Hematopoietic multipotent progenitor cell (in vitro differentiated cells): ENCODE measurements at regions not wholly inside any gene's neighbourhood (a gene's known extent, or its start where the extent isn't known, plus 50 kb on each side); places are given as distances from the start of the nearest gene placed in this dataset.

ENCODE experiments used
- DNase-seq, 3 donors: peaks; one replicate each; pipeline ENCODE4 v3.0.0-alpha.2; 2011 to 2015; ENCODE audit warnings: low read depth in 2 of 3, low spot score in 2 of 3

- no peak for DNase-seq
Observed at GRCh38 chr2:160630801-160631590, 137.4 kb upstream of the RBMS1 start.

- DNase-seq, result no peak
Observed at GRCh38 chr2:160632084-160632975, 138.7 kb upstream of the RBMS1 start.

- no peak for DNase-seq
Observed at GRCh38 chr2:160634436-160634835, 140.8 kb upstream of the RBMS1 start.

GRCh38 chr2:160635488-160635887 is 141.9 kb upstream of the RBMS1 start:
- DNase-seq, result no peak

GRCh38 chr2:160639472-160639871 is 145.9 kb upstream of the RBMS1 start:
- no peak for DNase-seq

- DNase-seq, result no peak
Observed at GRCh38 chr2:160646684-160647444, 153.3 kb upstream of the RBMS1 start.

GRCh38 chr2:160647967-160648685 is 154.5 kb upstream of the RBMS1 start:
- no peak for DNase-seq

- no peak for DNase-seq
Observed at GRCh38 chr2:160649698-160650097, 156.1 kb upstream of the RBMS1 start.

- DNase-seq, result peak in 2 of 3 donors; percentile 63 to 89
Observed at GRCh38 chr2:160650196-160651118, 156.8 kb upstream of the RBMS1 start.

GRCh38 chr2:160651416-160652200 is 158.0 kb upstream of the RBMS1 start:
- no peak for DNase-seq

- peak; percentile 26 to 87 (median 68) for DNase-seq
Observed at GRCh38 chr2:160652236-160652635, 158.6 kb upstream of the RBMS1 start.

- no peak for DNase-seq
Observed at GRCh38 chr2:160657196-160657595, 163.6 kb upstream of the RBMS1 start.

- no peak for DNase-seq
Observed at GRCh38 chr2:160658851-160659250, 165.2 kb upstream of the RBMS1 start.

- no peak for DNase-seq
Observed at GRCh38 chr2:160660741-160661140, 167.1 kb upstream of the RBMS1 start.

GRCh38 chr2:160664603-160665140 is 171.1 kb upstream of the RBMS1 start:
- no peak for DNase-seq

- DNase-seq, result peak in 2 of 3 donors; percentile 86 to 92
Observed at GRCh38 chr2:160666154-160667060, 172.8 kb upstream of the RBMS1 start.

- DNase-seq, result no peak
Observed at GRCh38 chr2:160667811-160668210, 174.2 kb upstream of the RBMS1 start.
